GM23248 (cell line): ENCODE measurements at regions not wholly inside any gene's neighbourhood (a gene's known extent, or its start where the extent isn't known, plus 50 kb on each side); places are given as distances from the start of the nearest gene placed in this dataset.

ENCODE experiments used
- DNase-seq: peaks from one replicate; pipeline ENCODE4 v3.0.0-alpha.2; 2015
- H2AFZ ChIP-seq: fragments of 200-600 bp; sonication (generic); 2 replicates; pipeline ENCODE4 v1.6.1; 2016; ENCODE audit warnings: antibody characterized with exemption
- H3F3A ChIP-seq: fragments of 200-600 bp; sonication (generic); 2 replicates; pipeline ENCODE4 v1.6.1; 2016; ENCODE audit warnings: mild to moderate bottlenecking, antibody characterized with exemption, mixed run types; ENCODE audit not compliant: insufficient read depth
- H3K27ac ChIP-seq: fragments of 200-600 bp; sonication (generic); 2 replicates; pipeline ENCODE4 v1.5.1; 2016; ENCODE audit warnings: mild to moderate bottlenecking
- H3K27me3 ChIP-seq: fragments of 200-600 bp; sonication (generic); replicated peaks from 2 replicates; pipeline ENCODE4 v1.6.1; 2016; ENCODE audit warnings: mild to moderate bottlenecking; ENCODE audit not compliant: insufficient read depth
- H3K36me3 ChIP-seq: fragments of 200-600 bp; sonication (generic); 2 replicates; pipeline ENCODE4 v1.6.1; 2016; ENCODE audit warnings: low read depth, mild to moderate bottlenecking
- H3K4me1 ChIP-seq: fragments of 200-600 bp; sonication (generic); 2 replicates; pipeline ENCODE4 v1.6.1; 2016; ENCODE audit warnings: mild to moderate bottlenecking; ENCODE audit not compliant: insufficient read depth
- H3K4me2 ChIP-seq: fragments of 200-600 bp; sonication (generic); one replicate; pipeline ENCODE4 v1.6.1; 2016; ENCODE audit warnings: mild to moderate bottlenecking; ENCODE audit not compliant: unreplicated experiment
- H3K4me3 ChIP-seq: fragments of 200-600 bp; sonication (generic); 2 replicates; pipeline ENCODE4 v1.5.1; 2016; ENCODE audit warnings: mild to moderate bottlenecking
- H3K79me2 ChIP-seq: fragments of 200-600 bp; sonication (generic); 2 replicates; pipeline ENCODE4 v1.6.1; 2016; ENCODE audit warnings: mild to moderate bottlenecking; ENCODE audit not compliant: insufficient read depth
- H3K9ac ChIP-seq: fragments of 200-600 bp; sonication (generic); 2 replicates; pipeline ENCODE4 v1.6.1; 2016; ENCODE audit warnings: mild to moderate bottlenecking
- H3K9me2 ChIP-seq: fragments of 200-600 bp; sonication (generic); 2 replicates; pipeline ENCODE4 v1.6.1; 2016; ENCODE audit warnings: mixed run types, mild to moderate bottlenecking, moderate library complexity; ENCODE audit not compliant: insufficient read depth
- H3K9me3 ChIP-seq: fragments of 200-600 bp; sonication (generic); one replicate; pipeline ENCODE4 v1.6.1; 2017; ENCODE audit warnings: low read depth
- H4K20me1 ChIP-seq: fragments of 200-600 bp; sonication (generic); 2 replicates; pipeline ENCODE4 v1.6.0; 2016; ENCODE audit not compliant: insufficient read depth
- EZH2 ChIP-seq: fragments of 200-600 bp; sonication (generic); IDR thresholded peaks from 2 replicates; pipeline ENCODE4 v1.6.1; 2018; ENCODE audit warnings: antibody characterized with exemption, mild to moderate bottlenecking; ENCODE audit not compliant: insufficient read depth, poor library complexity, severe bottlenecking
- EZH2phosphoT487 ChIP-seq: fragments of 200-600 bp; sonication (generic); IDR thresholded peaks from 2 replicates; pipeline ENCODE4 v1.6.1; 2018; ENCODE audit warnings: antibody characterized with exemption, moderate library complexity, mild to moderate bottlenecking, low read depth; ENCODE audit not compliant: insufficient read depth
- WGBS, 2 experiments: methylation state at CpG; one replicate each; pipeline ENCODE4 v1.1.6; 2015 to 2017; ENCODE audit warnings: low lambda C conversion rate in 2 of 2, low coverage in 1 of 2; ENCODE audit errors: missing lambda C conversion rate in 2 of 2; 5-methylcytosine and 5-hydroxymethylcytosine counted together
- in situ Hi-C: fragments of 300-500 bp; cut with MboI; formaldehyde crosslinking; loops from 2 replicates; pipeline ENCODE4 v1.15.0; 2020

DNA sequence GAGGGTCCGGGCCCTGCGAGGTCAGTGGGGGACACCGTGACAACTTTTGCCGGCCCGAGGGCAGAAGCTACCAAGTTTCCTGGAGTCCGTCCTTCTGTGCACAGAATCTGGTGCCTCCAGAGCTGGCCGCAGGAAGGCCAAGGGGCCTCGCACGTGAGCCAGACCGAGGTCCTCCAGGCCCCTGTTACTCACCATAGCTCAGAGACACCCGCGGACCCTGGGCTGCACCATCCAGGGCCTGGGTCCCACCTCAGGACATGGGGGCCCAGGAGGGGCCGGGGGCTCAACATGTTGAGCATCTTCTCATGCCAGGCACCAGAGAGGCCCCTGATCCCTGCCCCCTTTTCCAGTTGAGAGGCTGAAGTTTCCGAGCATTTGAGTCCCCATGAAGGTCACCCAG lies 87.9 kb downstream of the HMX1 start:
- in situ Hi-C loops = no loop called here
- Histone ChIP-seq H3K4me2 (no peak overlapping the region), H2AFZ (no peak overlapping the region), H3K4me1 (no peaks in the 10 kb centered on the region), H3K79me2 (no peaks in the 10 kb centered on the region), H4K20me1 (no peaks in the 10 kb centered on the region), H3K9me2 (no peaks in the 10 kb centered on the region), H3K9me3 (no peaks in the 10 kb centered on the region), H3K27ac (no peak overlapping the region), H3K36me3 (no peaks in the 10 kb centered on the region), H3K9ac (no peak overlapping the region), H3F3A (no peaks in the 10 kb centered on the region), H3K4me3 (no peak overlapping the region), H3K27me3 (0 out of 2 replicates have a peak, but pooled peaks cover 4% of the 10 kb centered on the region)
- WGBS, 2 experiments = 47 to 53% methylated on average over 14 of the region's 14 CpGs
- no peak for TF ChIP-seq EZH2
- no peak for TF ChIP-seq EZH2phosphoT487
- DNase-seq = no peak

DNA sequence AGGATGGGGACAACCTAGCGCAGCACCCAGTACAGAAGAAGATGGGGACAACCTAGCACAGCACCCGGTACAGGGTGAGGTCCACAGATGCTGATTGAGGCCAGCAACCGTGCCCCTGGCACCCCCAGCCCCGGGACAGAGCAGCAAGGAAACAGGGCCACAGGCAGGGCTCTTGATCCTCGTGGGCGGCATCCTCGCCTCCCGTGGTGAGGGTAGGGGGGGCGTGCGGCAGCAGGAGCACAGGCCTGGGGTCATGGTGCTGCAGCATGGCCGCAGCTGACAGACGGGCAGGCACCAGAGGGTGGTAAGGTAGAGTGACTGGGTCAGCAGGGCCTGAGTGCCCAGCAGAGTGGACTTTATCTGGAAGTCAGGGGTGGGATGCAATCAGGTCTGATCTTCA lies 89.5 kb downstream of the HMX1 start:
- no peaks in the 10 kb centered on the region for H3K9me2 ChIP-seq
- no peaks in the 10 kb centered on the region for H3F3A ChIP-seq
- no peak overlapping the region for H3K4me2 ChIP-seq
- DNase-seq = no peak
- TF ChIP-seq EZH2phosphoT487 (no peak), EZH2 (no peak)
- 35 to 42% methylated on average over 12 of the region's 12 CpGs for WGBS, 2 experiments
- H3K79me2 ChIP-seq = no peaks in the 10 kb centered on the region
- H3K27me3 ChIP-seq = 0 out of 2 replicates have a peak, but pooled peaks cover 4% of the 10 kb centered on the region
- in situ Hi-C loops = no loop called here
- no peaks in the 10 kb centered on the region for H3K4me1 ChIP-seq
- H2AFZ ChIP-seq = no peak overlapping the region
- H4K20me1 ChIP-seq = no peaks in the 10 kb centered on the region
- H3K27ac ChIP-seq = no peak overlapping the region
- no peaks in the 10 kb centered on the region for H3K36me3 ChIP-seq
- no peak overlapping the region for H3K9ac ChIP-seq
- H3K9me3 ChIP-seq = no peaks in the 10 kb centered on the region
- H3K4me3 ChIP-seq = no peak overlapping the region

DNA sequence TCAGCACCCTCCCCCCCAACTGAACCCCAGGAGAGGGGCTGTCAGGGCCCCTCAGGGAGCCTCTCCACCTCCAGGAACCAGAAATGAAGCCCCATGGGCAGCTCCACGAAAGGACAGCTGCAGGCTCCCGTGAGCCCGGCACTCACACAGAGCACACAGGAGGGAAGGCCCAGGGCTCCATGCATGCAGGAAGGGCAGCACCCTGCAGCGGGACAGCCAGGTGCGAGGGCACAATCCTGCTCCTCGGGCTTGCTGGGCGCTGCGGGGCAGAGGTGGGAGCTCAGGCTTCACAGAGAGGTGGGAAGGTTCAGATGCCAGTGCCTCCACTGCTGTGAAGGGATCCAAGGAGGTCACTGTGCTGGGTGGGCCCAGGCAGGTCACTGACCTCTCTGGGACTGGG lies 90.0 kb downstream of the HMX1 start:
- Histone ChIP-seq H3K9me2 (no peaks in the 10 kb centered on the region), H2AFZ (no peak overlapping the region), H4K20me1 (no peaks in the 10 kb centered on the region), H3K4me2 (no peak overlapping the region), H3K9me3 (no peaks in the 10 kb centered on the region), H3K27ac (no peak overlapping the region), H3K27me3 (0 out of 2 replicates have a peak, but pooled peaks cover 4% of the 10 kb centered on the region), H3K4me3 (no peak overlapping the region), H3K9ac (no peak overlapping the region), H3K36me3 (no peaks in the 10 kb centered on the region), H3K4me1 (no peaks in the 10 kb centered on the region), H3K79me2 (no peaks in the 10 kb centered on the region), H3F3A (no peaks in the 10 kb centered on the region)
- in situ Hi-C loops = no loop called here
- DNase-seq = no peak
- WGBS, 2 experiments = 50 to 52% methylated on average over 8 of the region's 8 CpGs
- TF ChIP-seq EZH2 (no peak), EZH2phosphoT487 (no peak)

DNA sequence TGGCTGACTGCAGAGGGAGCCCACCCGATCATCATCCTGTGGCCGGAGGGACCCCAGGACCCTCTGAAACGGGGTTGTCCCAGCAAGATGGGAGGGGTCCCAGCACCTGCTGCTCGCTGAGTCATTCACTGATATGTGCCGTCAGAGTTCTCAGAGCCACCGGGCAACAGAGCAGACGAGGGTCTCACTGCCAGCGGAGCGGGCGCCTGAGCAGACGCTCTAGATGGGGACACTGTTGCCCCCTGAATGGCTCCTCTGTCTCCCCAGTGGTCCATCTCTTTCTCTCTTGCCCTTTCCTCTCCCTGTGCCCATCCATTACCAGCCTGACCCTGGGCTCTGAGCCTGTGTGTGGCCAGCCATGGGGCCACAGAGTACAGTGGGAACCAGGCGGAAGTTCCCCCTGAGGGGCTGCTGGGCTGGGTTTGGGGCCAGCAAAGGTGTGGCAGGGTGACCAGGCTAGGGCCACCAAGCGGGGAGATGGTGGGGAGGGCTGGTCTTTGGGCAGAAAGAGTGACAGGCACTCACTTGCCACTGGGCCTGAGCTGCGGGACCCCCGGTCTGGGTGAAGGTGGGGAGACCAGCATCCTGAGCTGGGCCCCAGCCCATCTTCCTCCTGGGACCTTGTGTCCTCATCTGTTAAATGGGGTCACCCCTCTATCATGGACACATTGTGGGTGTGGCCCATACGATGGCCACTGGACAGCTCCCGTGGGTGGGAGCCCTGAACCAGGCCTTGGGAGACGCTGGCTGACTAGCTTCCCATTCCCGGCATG lies 90.9 kb downstream of the HMX1 start:
- Histone ChIP-seq H3K9me3 (no peaks in the 10 kb centered on the region), H3F3A (no peaks in the 10 kb centered on the region), H3K4me3 (no peak overlapping the region), H3K27me3 (0 out of 2 replicates have a peak, but pooled peaks cover 3% of the 10 kb centered on the region), H3K79me2 (no peaks in the 10 kb centered on the region), H3K27ac (no peak overlapping the region), H3K9me2 (no peaks in the 10 kb centered on the region), H4K20me1 (no peaks in the 10 kb centered on the region), H3K9ac (no peak overlapping the region), H3K4me2 (no peak overlapping the region), H3K36me3 (no peaks in the 10 kb centered on the region), H2AFZ (no peak overlapping the region), H3K4me1 (no peaks in the 10 kb centered on the region)
- no peak for TF ChIP-seq EZH2
- TF ChIP-seq EZH2phosphoT487 = no peak
- no peak for DNase-seq
- in situ Hi-C loops = no loop called here
- 42 to 50% methylated on average over 18 to 19 of the region's 19 CpGs for WGBS, 2 experiments
